ENCODE measurements at regions not wholly inside any gene's neighbourhood (a gene's known extent, or its start where the extent isn't known, plus 50 kb on each side); places are given as distances from the start of the nearest gene placed in this dataset.

DNA sequence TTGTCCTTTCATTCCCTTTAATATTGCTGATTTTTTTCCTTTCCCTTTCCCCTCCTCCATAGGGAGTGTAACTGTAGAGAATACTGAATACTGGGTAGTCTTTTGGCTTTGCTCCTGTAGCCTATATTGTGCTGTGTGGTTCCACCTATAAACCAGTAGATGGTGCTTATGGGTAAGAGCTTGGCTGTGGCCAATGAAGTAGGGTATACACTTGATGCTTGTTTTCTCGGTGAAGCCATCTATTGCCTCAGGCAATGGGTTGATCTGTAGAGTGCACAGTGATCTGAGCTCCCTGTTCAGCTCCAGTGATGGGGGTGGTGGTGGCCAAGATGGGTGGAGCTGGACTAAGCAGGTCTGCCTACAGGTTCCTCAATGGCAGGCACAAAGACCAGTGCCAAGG lies 203.3 kb upstream of the IMPG1 start:
- TF ChIP-seq, protein P1, sequence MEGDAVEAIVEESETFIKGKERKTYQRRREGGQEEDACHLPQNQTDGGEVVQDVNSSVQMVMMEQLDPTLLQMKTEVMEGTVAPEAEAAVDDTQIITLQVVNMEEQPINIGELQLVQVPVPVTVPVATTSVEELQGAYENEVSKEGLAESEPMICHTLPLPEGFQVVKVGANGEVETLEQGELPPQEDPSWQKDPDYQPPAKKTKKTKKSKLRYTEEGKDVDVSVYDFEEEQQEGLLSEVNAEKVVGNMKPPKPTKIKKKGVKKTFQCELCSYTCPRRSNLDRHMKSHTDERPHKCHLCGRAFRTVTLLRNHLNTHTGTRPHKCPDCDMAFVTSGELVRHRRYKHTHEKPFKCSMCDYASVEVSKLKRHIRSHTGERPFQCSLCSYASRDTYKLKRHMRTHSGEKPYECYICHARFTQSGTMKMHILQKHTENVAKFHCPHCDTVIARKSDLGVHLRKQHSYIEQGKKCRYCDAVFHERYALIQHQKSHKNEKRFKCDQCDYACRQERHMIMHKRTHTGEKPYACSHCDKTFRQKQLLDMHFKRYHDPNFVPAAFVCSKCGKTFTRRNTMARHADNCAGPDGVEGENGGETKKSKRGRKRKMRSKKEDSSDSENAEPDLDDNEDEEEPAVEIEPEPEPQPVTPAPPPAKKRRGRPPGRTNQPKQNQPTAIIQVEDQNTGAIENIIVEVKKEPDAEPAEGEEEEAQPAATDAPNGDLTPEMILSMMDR (IDR thresholded peaks at IDR 0.05; ENCODE audit: low read depth, low read length, poor library complexity, severe bottlenecking) = peak; percentile 27
- no peak for TF ChIP-seq EZH2phosphoT487 (IDR thresholded peaks at IDR 0.05; ENCODE audit: borderline replicate concordance, low read length)

All from DOHH2 (cell line).